Stimulated activated naive CD8-positive, alpha-beta T cell treated with anti-CD3 and anti-CD28 coated beads, Interleukin-15, Interleukin-2, amounts not matched to agents 100 ng/mL and 50 ng/mL, for 24 hours (primary cell): ENCODE measurements at regions not wholly inside any gene's neighbourhood (a gene's known extent, or its start where the extent isn't known, plus 50 kb on each side); places are given as distances from the start of the nearest gene placed in this dataset.

Experiments used
- H3K27ac Mint-ChIP-seq: one replicate; pipeline ENCODE4 v1.8.0; 2021; ENCODE audit warnings: mild to moderate bottlenecking, mixed read lengths
- H3K27me3 Mint-ChIP-seq: one replicate; pipeline ENCODE4 v1.8.0; 2021; ENCODE audit warnings: mixed read lengths
- H3K36me3 Mint-ChIP-seq: one replicate; pipeline ENCODE4 v1.8.0; 2021; ENCODE audit warnings: low read depth, mixed read lengths
- H3K4me1 Mint-ChIP-seq: one replicate; pipeline ENCODE4 v1.8.0; 2021; ENCODE audit warnings: low read depth, mixed read lengths
- H3K4me3 Mint-ChIP-seq: one replicate; pipeline ENCODE4 v1.8.0; 2021; ENCODE audit warnings: mild to moderate bottlenecking, mixed read lengths
- H3K9me3 Mint-ChIP-seq: one replicate; pipeline ENCODE4 v1.8.0; 2021; ENCODE audit warnings: mixed read lengths

DNA sequence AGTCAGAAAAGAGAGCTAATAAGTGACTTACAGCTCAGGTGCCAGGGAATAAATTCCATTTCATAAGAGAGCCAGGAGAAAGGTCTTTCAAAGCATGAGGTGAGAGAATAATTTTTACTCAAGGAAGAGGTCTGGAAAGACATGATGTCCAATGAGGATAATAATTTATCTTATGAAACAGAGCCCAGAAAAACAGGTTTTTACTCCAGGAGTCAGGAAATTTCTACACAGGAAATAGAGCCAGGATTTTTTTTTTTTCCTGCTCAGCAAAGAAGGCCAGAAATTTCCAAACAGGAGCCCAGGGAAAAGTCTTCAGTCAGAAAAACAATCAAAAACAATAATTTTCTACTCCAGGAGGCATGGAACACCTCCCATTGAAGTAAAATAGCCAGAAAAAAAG is 1185.7 kb upstream of the TSPY4 start:
- peaks cover 13% of the 10 kb centered on the region for H3K27me3 Mint-ChIP-seq
- no peak overlapping the region for H3K4me3 Mint-ChIP-seq
- no peaks in the 10 kb centered on the region for H3K4me1 Mint-ChIP-seq
- H3K27ac Mint-ChIP-seq: no peak overlapping the region
- no peaks in the 10 kb centered on the region for H3K36me3 Mint-ChIP-seq
- H3K9me3 Mint-ChIP-seq: no peaks in the 10 kb centered on the region

DNA sequence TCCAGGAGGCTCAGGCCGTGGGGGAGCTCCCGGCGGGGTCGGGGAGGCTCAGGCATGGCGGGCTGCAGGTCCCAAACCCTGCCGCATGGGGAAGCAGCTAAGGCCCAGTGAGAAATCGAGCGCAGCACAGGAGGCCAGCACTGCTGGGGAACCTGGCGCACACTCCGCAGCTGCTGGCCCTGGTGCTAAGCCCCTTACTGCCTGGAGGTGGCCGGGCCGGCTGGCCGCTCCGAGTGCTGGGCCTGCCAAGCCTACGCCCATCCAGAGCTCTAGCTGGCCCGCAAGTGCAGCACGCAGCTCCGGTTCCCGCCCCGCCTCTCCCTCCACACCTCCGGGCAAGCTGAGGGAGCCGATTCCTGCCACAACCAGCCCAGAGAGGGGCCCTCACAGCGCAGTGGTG is 1208.7 kb upstream of the TSPY4 start:
- H3K9me3 Mint-ChIP-seq: no peaks in the 10 kb centered on the region
- no peaks in the 10 kb centered on the region for H3K4me1 Mint-ChIP-seq
- H3K4me3 Mint-ChIP-seq: no peak overlapping the region
- H3K27me3 Mint-ChIP-seq: no peaks in the 10 kb centered on the region
- no peaks in the 10 kb centered on the region for H3K36me3 Mint-ChIP-seq
- no peak overlapping the region for H3K27ac Mint-ChIP-seq

DNA sequence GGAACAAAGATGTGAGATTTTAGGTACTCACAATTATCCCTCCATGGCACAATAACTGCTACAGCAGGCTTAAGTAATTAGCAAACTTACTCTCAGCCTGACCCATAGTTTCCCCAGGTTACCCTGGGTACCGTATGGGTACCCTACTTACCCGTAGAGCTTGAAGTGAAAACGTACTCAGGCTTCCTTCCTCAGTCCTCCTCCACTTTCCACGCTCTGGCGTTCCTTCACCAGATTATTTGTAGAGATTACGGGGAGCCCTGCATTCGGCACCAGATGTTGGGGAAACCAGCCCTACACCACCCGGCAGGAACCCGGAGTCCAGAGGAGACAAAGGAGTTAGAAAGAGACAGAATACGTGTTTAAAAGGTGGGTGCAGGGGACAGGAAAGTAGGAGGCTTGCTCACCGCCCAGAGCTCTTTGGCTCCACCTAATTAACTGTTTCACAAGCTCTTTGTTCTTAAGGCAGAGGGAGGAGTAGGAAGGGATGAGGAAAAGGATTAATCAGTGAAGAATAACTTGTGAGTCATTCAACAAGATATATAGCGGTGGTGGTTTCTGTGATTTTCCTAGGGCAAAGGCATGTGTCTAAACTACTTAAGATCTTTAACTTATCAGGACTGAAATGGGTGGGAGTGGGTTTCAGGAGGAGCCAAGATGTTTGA is 1211.2 kb upstream of the TSPY4 start:
- H3K9me3 Mint-ChIP-seq: no peaks in the 10 kb centered on the region
- no peaks in the 10 kb centered on the region for H3K36me3 Mint-ChIP-seq
- H3K4me1 Mint-ChIP-seq: no peaks in the 10 kb centered on the region
- H3K4me3 Mint-ChIP-seq: no peak overlapping the region
- no peaks in the 10 kb centered on the region for H3K27me3 Mint-ChIP-seq
- H3K27ac Mint-ChIP-seq: no peak overlapping the region

DNA sequence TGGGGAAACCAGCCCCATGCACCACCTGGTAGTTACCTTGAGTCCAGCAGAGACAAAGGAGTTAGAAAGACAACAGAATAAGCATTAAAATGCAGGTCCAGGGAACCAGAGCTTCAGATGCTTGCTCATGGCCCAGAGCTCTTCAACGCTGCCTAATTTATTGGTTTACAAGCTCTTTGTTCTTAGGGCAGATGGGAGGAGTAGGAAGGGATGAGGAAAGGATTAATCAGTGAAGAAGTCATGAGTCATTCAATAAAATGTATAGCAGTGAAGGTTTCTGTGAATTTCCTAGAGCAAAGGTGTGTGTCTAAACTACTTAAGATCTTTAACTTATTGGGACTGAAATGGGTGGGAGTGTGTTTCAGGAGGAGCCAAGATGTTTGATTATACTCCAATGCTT is 1210.3 kb upstream of the AMELY start:
- no peak overlapping the region for H3K4me3 Mint-ChIP-seq
- no peaks in the 10 kb centered on the region for H3K9me3 Mint-ChIP-seq
- H3K36me3 Mint-ChIP-seq: no peaks in the 10 kb centered on the region
- H3K27ac Mint-ChIP-seq: no peak overlapping the region
- H3K4me1 Mint-ChIP-seq: no peaks in the 10 kb centered on the region
- no peaks in the 10 kb centered on the region for H3K27me3 Mint-ChIP-seq

DNA sequence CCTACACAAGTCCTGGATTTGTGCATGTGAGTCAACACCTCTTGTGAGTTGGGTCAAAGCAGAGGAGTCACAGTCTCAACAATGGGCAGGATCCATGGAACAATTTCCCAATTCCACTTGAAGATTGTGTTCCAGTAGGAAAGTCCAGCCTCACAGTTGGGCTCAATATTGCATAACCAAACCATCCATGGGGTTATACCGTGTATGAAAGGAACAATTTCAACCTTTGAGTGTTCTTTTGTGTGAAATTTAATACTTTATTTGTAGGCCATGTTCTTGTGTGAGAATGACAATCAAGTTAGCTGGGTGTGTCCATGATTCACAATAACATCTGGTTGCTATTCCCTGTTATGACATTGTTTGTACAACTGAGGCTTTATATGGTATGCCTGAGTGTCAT is 1182.9 kb upstream of the AMELY start:
- Mint-ChIP-seq H3K4me1 (no peaks in the 10 kb centered on the region), H3K27ac (no peak overlapping the region), H3K27me3 (no peaks in the 10 kb centered on the region), H3K36me3 (no peaks in the 10 kb centered on the region), H3K4me3 (no peak overlapping the region), H3K9me3 (no peaks in the 10 kb centered on the region)

DNA sequence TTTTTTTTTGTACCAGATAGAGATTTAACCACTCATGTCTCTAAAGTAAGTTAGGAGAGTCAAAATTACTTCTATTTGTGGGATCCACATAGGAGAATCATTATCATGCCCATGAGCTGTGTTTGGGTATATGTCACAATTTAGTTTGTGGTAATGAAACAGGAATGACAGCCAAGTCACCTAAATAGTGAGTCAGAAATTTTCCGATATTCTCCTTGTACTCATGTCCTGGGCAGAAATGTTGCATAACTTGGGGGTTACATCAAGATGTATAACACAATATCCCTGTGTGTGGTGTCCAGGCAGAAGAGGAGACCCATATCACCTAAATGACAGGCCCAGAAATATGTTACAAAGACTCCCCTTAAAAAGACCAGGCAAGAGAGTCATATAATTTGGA is 1181.4 kb upstream of the AMELY start:
- Mint-ChIP-seq H3K9me3 (no peaks in the 10 kb centered on the region), H3K4me1 (no peaks in the 10 kb centered on the region), H3K27me3 (no peaks in the 10 kb centered on the region), H3K4me3 (no peak overlapping the region), H3K27ac (no peak overlapping the region), H3K36me3 (no peaks in the 10 kb centered on the region)

DNA sequence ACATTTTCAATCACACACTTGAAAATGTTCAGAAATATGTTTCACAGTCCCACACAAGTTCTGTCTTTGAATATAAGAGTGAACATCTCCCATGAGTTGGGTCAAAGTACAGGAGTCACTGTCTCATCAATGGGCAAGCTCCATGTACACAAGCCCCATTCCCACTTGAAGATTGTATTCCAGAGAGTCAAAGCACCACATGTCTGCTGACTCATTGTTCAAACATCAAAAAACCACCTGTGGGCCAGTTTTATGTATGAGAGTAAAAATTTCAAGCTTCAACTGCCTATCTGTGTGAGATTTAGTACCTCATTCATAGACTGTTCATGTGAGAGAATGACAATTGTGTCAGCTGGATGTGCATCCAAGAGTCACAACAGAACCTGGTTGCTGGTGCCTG is 1174.4 kb upstream of the AMELY start:
- Mint-ChIP-seq H3K27me3 (no peaks in the 10 kb centered on the region), H3K36me3 (no peaks in the 10 kb centered on the region), H3K9me3 (peaks cover 3% of the 10 kb centered on the region), H3K27ac (no peak overlapping the region), H3K4me3 (no peak overlapping the region), H3K4me1 (no peaks in the 10 kb centered on the region)

DNA sequence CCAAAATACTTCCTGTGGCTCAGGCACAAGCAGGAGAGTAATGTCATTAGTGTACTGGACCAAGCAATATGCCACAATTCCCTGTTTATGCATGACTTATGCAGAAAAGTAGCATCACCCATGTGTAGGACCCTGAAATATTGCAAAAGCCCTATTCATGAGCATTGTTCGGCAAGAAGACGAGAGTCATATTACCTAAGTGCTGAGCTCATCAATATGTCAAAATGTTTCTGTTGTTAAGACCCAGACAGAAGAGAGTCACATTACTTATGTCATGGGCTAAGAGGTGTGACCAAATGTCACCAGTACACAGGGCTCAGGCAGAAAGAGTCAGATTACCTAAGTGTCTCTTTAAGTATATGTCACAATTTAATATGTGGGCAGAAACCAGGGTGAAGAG is 1172.6 kb upstream of the AMELY start:
- Mint-ChIP-seq H3K4me3 (no peak overlapping the region), H3K9me3 (peaks cover 4% of the 10 kb centered on the region), H3K27ac (no peak overlapping the region), H3K27me3 (no peaks in the 10 kb centered on the region), H3K36me3 (no peaks in the 10 kb centered on the region), H3K4me1 (no peaks in the 10 kb centered on the region)

DNA sequence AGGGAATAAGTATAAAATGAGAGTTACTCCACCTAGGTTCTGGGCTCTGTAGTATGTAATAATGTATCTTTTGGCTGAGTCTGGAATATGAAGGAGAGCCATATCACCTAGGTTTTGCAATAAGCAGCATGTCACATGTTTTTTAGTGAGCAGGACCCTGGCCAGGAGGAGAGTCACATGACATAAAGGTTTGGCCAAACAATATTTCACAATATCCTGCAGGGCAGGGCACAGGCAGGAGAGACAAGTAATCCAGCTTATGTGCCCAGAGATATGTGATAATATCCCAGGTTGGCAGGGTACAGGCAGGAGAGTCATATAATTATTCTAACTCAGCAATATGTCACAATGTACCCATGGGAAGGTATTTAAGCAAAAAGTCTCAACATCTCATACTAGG is 1169.6 kb upstream of the AMELY start:
- Mint-ChIP-seq H3K4me1 (no peaks in the 10 kb centered on the region), H3K27me3 (no peaks in the 10 kb centered on the region), H3K36me3 (no peaks in the 10 kb centered on the region), H3K9me3 (peaks cover 4% of the 10 kb centered on the region), H3K4me3 (no peak overlapping the region), H3K27ac (no peak overlapping the region)

DNA sequence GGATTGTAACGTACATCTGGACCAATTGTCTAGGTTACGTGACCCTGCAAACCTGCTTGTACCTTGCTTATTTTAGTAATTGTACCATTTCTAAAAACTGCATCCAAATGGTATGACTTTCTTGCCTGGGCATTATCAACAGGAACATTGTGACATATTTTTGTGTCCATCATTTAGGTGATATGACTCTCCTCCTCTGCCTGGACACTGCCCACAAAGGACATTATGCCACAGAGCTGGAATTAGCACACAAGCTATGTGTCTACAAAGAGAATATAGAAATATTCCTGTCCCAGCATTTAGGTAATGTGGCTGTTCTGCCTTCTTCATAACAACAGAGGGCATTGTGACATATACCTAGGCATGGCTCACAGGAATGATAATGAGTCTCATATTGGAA is 1153.7 kb upstream of the AMELY start:
- H3K4me3 Mint-ChIP-seq: no peak overlapping the region
- H3K27me3 Mint-ChIP-seq: no peaks in the 10 kb centered on the region
- no peaks in the 10 kb centered on the region for H3K4me1 Mint-ChIP-seq
- no peaks in the 10 kb centered on the region for H3K9me3 Mint-ChIP-seq
- H3K36me3 Mint-ChIP-seq: no peaks in the 10 kb centered on the region
- H3K27ac Mint-ChIP-seq: no peak overlapping the region

DNA sequence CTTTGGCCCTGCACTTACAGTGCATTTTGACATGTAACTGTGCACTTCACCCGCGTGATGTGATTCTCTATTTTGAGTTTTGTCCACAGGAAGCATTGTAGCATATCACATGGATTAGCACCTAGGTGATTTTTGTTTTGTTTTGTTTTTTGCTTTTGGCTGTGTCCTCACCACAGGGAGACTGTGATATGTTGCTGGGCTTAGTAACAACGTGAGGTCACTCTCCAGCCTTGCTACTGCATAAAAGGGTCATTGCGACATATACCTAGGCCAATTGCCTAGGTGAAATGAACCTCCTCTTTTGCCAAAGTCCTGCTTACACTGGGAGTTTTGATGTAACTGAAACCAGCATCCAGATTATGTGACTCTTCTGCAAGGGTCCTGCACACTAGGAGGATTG is 1152.9 kb upstream of the AMELY start:
- H3K9me3 Mint-ChIP-seq: no peaks in the 10 kb centered on the region

DNA sequence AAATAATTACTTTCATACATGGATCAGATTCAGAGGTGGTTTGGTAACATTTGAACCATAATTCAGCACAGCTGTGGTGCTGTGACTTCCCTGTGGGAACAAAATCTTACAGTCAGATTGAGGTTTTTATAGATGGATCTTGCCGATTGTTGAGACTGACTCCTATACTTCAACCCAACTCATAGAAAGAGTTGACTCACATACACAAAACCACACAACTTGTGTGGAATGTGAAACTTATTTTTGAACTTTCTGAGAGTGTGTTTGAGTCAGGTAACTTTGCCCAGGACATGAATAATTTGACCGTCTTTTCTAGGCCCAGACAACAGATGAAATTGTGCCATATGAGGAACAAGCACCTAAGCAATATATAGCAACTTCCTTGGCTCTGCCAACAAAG is 1152.4 kb upstream of the AMELY start:
- Mint-ChIP-seq H3K9me3 (no peaks in the 10 kb centered on the region), H3K4me1 (no peaks in the 10 kb centered on the region), H3K36me3 (no peaks in the 10 kb centered on the region), H3K4me3 (no peak overlapping the region), H3K27ac (no peak overlapping the region), H3K27me3 (no peaks in the 10 kb centered on the region)

More for the DNA sequence above, 1152.9 kb upstream of the AMELY start:
- no peaks in the 10 kb centered on the region for H3K27me3 Mint-ChIP-seq
- no peaks in the 10 kb centered on the region for H3K4me1 Mint-ChIP-seq
- no peak overlapping the region for H3K27ac Mint-ChIP-seq
- H3K4me3 Mint-ChIP-seq: no peak overlapping the region
- no peaks in the 10 kb centered on the region for H3K36me3 Mint-ChIP-seq

DNA sequence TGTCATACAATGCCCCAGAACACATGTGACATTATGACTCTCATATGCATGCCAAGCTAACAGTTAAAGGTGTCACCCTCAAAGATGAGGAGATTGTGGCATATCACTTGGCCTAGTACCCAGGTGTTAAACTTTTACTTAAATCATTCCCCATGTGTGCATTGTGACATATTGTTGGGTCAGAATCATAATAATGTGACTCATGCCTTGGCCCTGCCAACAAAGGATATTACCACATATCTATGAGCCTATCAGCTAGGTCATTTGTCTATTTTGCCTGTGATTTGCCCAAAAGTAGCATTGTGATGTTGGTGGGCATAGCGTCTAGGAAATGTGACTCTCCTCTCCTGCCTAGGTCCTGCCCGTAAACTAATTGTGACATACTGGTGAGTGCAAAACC is 1147.1 kb upstream of the AMELY start:
- Mint-ChIP-seq H3K27ac (no peak overlapping the region), H3K27me3 (no peaks in the 10 kb centered on the region), H3K36me3 (no peaks in the 10 kb centered on the region), H3K9me3 (no peaks in the 10 kb centered on the region), H3K4me1 (no peaks in the 10 kb centered on the region), H3K4me3 (no peak overlapping the region)

DNA sequence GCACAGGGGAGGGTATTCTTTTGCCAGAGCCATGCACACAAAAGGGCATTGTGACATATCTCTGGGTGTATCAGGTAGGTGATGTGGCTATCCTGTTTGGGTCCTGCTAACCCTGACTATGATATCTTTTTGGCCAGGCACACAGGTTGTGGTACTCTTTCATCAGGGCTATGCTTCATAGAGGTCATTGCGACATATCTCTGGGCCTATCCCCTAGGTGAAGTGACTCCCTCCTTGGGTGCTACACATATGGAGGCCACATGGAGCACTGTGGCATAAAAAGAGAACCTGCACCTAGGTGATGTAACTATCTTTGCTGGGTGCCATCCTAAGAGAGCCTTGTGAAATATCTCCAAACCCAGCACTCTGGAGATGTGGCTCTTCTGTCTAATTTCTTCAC is 1139.8 kb upstream of the AMELY start:
- Mint-ChIP-seq H3K27ac (no peak overlapping the region), H3K27me3 (no peaks in the 10 kb centered on the region), H3K4me3 (no peak overlapping the region), H3K9me3 (no peaks in the 10 kb centered on the region), H3K4me1 (no peaks in the 10 kb centered on the region), H3K36me3 (no peaks in the 10 kb centered on the region)

DNA sequence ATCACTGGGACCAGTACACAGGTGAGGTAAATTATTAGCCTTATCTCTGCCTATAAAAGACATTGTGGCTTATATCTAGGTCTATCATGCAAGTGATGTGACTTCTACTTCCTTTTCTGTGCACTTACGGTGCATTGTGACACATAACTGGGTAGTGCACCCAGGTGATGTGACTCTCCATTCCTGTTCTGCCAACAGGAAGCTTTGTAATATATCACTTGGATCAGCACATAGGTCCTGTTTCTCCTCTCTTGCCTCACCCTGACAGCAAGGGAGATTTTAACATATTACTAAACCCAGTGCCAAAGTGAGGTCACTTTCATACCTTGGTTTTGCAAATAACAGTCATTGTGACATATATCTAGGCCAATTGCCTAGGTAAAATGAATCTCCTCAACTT is 1129.7 kb upstream of the AMELY start:
- Mint-ChIP-seq H3K9me3 (no peaks in the 10 kb centered on the region), H3K4me1 (no peaks in the 10 kb centered on the region), H3K27ac (no peak overlapping the region), H3K4me3 (no peak overlapping the region), H3K27me3 (no peaks in the 10 kb centered on the region), H3K36me3 (no peaks in the 10 kb centered on the region)

DNA sequence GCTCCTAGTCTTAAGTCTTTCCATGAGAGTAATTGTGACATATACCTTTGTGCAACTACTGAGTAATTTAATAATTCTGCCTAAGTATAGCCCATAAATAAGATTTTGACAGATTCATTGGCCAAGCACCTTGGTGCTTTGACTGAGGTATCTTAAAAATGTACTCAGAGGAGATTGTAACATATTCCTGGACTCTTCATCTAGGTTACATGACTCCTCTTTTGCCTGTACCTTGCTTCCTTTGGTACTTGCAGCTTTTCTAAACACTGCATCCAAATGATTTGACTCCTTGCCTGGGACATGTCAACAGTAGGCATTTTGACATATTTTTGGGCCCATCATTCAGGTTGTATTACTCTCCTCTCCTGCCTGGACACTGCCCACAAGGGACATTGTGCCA is 1125.0 kb upstream of the AMELY start:
- Mint-ChIP-seq H3K4me3 (no peak overlapping the region), H3K27me3 (no peaks in the 10 kb centered on the region), H3K27ac (no peak overlapping the region), H3K4me1 (no peaks in the 10 kb centered on the region), H3K9me3 (no peaks in the 10 kb centered on the region), H3K36me3 (no peaks in the 10 kb centered on the region)
